ENCODE measurements at regions not wholly inside any gene's neighbourhood (a gene's known extent, or its start where the extent isn't known, plus 50 kb on each side); places are given as distances from the start of the nearest gene placed in this dataset.
A peak's percentile ranks its signal among the peaks of the same experiment; 100 is the strongest.

GRCh38 chr5:176719113-176719739 lies 71.9 kb downstream of the TSPAN17 start:
- H3K36me3 Mint-ChIP-seq (ENCODE audit: low read depth, unreplicated experiment) = no peaks in the 10 kb centered on the region
- H3K9me3 Mint-ChIP-seq (ENCODE audit: unreplicated experiment) = no peaks in the 10 kb centered on the region
- no peak overlapping the region for H3K4me3 Mint-ChIP-seq (ENCODE audit: unreplicated experiment)
- H3K27ac Mint-ChIP-seq (ENCODE audit: unreplicated experiment) = no peak overlapping the region
- peaks cover 2% of the 10 kb centered on the region for H3K4me1 Mint-ChIP-seq (ENCODE audit: unreplicated experiment)
- TF ChIP-seq CTCF (IDR thresholded peaks at IDR 0.05; ENCODE audit: unreplicated experiment) = no peak
- DNase-seq (ENCODE audit: low spot score) = no peak
- H3K27me3 Mint-ChIP-seq (ENCODE audit: unreplicated experiment) = peaks cover 2% of the 10 kb centered on the region

- peak overlapping the region; percentile 18 for H3K27ac Mint-ChIP-seq (ENCODE audit: unreplicated experiment)
- H3K4me1 Mint-ChIP-seq (ENCODE audit: unreplicated experiment) = peaks cover 11% of the 10 kb centered on the region
- H3K27me3 Mint-ChIP-seq (ENCODE audit: unreplicated experiment) = peaks cover 2% of the 10 kb centered on the region
Observed at GRCh38 chr5:176721509-176721908, 74.2 kb downstream of the TSPAN17 start.

GRCh38 chr5:176722757-176723156 lies 75.5 kb downstream of the TSPAN17 start:
- H3K27ac Mint-ChIP-seq (ENCODE audit: unreplicated experiment) = no peak overlapping the region
- no peak for DNase-seq (ENCODE audit: low spot score)
- H3K27me3 Mint-ChIP-seq (ENCODE audit: unreplicated experiment) = peaks cover 2% of the 10 kb centered on the region

More at GRCh38 chr5:176721509-176721908, 74.2 kb downstream of the TSPAN17 start:
- no peak for DNase-seq (ENCODE audit: low spot score)
- TF ChIP-seq CTCF (IDR thresholded peaks at IDR 0.05; ENCODE audit: unreplicated experiment) = no peak
- Mint-ChIP-seq H3K4me3 (ENCODE audit: unreplicated experiment) (no peak overlapping the region), H3K9me3 (ENCODE audit: unreplicated experiment) (no peaks in the 10 kb centered on the region), H3K36me3 (ENCODE audit: low read depth, unreplicated experiment) (no peaks in the 10 kb centered on the region)

GRCh38 chr5:176723440-176723839 lies 76.2 kb downstream of the TSPAN17 start:
- peaks cover 16% of the 10 kb centered on the region for H3K4me1 Mint-ChIP-seq (ENCODE audit: unreplicated experiment)
- H3K9me3 Mint-ChIP-seq (ENCODE audit: unreplicated experiment) = no peaks in the 10 kb centered on the region
- H3K27ac Mint-ChIP-seq (ENCODE audit: unreplicated experiment) = no peak overlapping the region
- TF ChIP-seq CTCF (IDR thresholded peaks at IDR 0.05; ENCODE audit: unreplicated experiment) = no peak
- no peaks in the 10 kb centered on the region for H3K36me3 Mint-ChIP-seq (ENCODE audit: low read depth, unreplicated experiment)
- no peak overlapping the region for H3K4me3 Mint-ChIP-seq (ENCODE audit: unreplicated experiment)
- peaks cover 2% of the 10 kb centered on the region for H3K27me3 Mint-ChIP-seq (ENCODE audit: unreplicated experiment)
- no peak for DNase-seq (ENCODE audit: low spot score)

More at GRCh38 chr5:176722757-176723156, 75.5 kb downstream of the TSPAN17 start:
- Mint-ChIP-seq H3K36me3 (ENCODE audit: low read depth, unreplicated experiment) (no peaks in the 10 kb centered on the region), H3K4me3 (ENCODE audit: unreplicated experiment) (no peak overlapping the region), H3K9me3 (ENCODE audit: unreplicated experiment) (no peaks in the 10 kb centered on the region), H3K4me1 (ENCODE audit: unreplicated experiment) (peaks cover 16% of the 10 kb centered on the region)
- TF ChIP-seq CTCF (IDR thresholded peaks at IDR 0.05; ENCODE audit: unreplicated experiment) = no peak

- peaks cover 20% of the 10 kb centered on the region for H3K4me1 Mint-ChIP-seq (ENCODE audit: unreplicated experiment)
- DNase-seq (ENCODE audit: low spot score) = no peak
- H3K27me3 Mint-ChIP-seq (ENCODE audit: unreplicated experiment) = peaks cover 5% of the 10 kb centered on the region
- H3K4me3 Mint-ChIP-seq (ENCODE audit: unreplicated experiment) = no peak overlapping the region
- no peak overlapping the region for H3K27ac Mint-ChIP-seq (ENCODE audit: unreplicated experiment)
- H3K9me3 Mint-ChIP-seq (ENCODE audit: unreplicated experiment) = no peaks in the 10 kb centered on the region
- no peaks in the 10 kb centered on the region for H3K36me3 Mint-ChIP-seq (ENCODE audit: low read depth, unreplicated experiment)
- TF ChIP-seq CTCF (IDR thresholded peaks at IDR 0.05; ENCODE audit: unreplicated experiment) = no peak
Observed at GRCh38 chr5:176724472-176724871, 77.2 kb downstream of the TSPAN17 start.

Data from endothelial cell (in vitro differentiated cells).